GM23338 (cell line): ENCODE measurements at regions not wholly inside any gene's neighbourhood (a gene's known extent, or its start where the extent isn't known, plus 50 kb on each side); places are given as distances from the start of the nearest gene placed in this dataset.

ENCODE experiments used
- CTCF ChIP-seq, 2 experiments: fragments of 200-600 bp in 1 of 2; sonication (generic) in 1 of 2; conservative IDR thresholded peaks; 2 replicates each; pipeline versions ENCODE4 v1.5.1 to v1.6.1; 2016 to 2017; ENCODE audit warnings: antibody characterized with exemption in 2 of 2, low read depth in 2 of 2, mild to moderate bottlenecking in 2 of 2, moderate library complexity in 1 of 2
- EZH2 ChIP-seq: fragments of 200-600 bp; sonication (generic); IDR thresholded peaks from one replicate; pipeline ENCODE4 v1.8.0; 2017; ENCODE audit warnings: antibody characterized with exemption, mild to moderate bottlenecking, low read depth; ENCODE audit not compliant: unreplicated experiment
- EZH2phosphoT487 ChIP-seq: fragments of 200-600 bp; sonication (generic); IDR thresholded peaks from one replicate; pipeline ENCODE4 v1.8.1; 2018; ENCODE audit warnings: antibody characterized with exemption; ENCODE audit not compliant: unreplicated experiment
- POLR2AphosphoS5 ChIP-seq: IDR thresholded peaks from 2 replicates; pipeline ENCODE4 v1.6.1; 2016; ENCODE audit warnings: antibody characterized with exemption, low read depth
- ZNF331 ChIP-seq: fragments of 250-450 bp; sonication (Bioruptor Pico); IDR thresholded peaks from 2 replicates; pipeline ENCODE4 v1.5.0; 2020; ENCODE audit warnings: low read depth, mild to moderate bottlenecking, moderate library complexity
- TF ChIP-seq, protein P1 (sequence below): IDR thresholded peaks from one replicate; pipeline ENCODE4 v1.6.1; 2018; ENCODE audit warnings: antibody characterized with exemption; ENCODE audit not compliant: unreplicated experiment

GRCh38 chr13:95445131-95445530 is 107.4 kb upstream of the CLDN10 start:
- TF ChIP-seq CTCF (conservative IDR thresholded peaks at IDR 0.05; ENCODE audit: low read depth in 2 of 2) (no peak), EZH2 (no peak), POLR2AphosphoS5 (no peak), EZH2phosphoT487 (no peak), ZNF331 (CRISPR knock-in tag) (no peak)
- TF ChIP-seq, protein P1, sequence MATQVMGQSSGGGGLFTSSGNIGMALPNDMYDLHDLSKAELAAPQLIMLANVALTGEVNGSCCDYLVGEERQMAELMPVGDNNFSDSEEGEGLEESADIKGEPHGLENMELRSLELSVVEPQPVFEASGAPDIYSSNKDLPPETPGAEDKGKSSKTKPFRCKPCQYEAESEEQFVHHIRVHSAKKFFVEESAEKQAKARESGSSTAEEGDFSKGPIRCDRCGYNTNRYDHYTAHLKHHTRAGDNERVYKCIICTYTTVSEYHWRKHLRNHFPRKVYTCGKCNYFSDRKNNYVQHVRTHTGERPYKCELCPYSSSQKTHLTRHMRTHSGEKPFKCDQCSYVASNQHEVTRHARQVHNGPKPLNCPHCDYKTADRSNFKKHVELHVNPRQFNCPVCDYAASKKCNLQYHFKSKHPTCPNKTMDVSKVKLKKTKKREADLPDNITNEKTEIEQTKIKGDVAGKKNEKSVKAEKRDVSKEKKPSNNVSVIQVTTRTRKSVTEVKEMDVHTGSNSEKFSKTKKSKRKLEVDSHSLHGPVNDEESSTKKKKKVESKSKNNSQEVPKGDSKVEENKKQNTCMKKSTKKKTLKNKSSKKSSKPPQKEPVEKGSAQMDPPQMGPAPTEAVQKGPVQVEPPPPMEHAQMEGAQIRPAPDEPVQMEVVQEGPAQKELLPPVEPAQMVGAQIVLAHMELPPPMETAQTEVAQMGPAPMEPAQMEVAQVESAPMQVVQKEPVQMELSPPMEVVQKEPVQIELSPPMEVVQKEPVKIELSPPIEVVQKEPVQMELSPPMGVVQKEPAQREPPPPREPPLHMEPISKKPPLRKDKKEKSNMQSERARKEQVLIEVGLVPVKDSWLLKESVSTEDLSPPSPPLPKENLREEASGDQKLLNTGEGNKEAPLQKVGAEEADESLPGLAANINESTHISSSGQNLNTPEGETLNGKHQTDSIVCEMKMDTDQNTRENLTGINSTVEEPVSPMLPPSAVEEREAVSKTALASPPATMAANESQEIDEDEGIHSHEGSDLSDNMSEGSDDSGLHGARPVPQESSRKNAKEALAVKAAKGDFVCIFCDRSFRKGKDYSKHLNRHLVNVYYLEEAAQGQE = no peak
